GM18508 (cell line): ENCODE measurements at regions not wholly inside any gene's neighbourhood (a gene's known extent, or its start where the extent isn't known, plus 50 kb on each side); places are given as distances from the start of the nearest gene placed in this dataset.
"Not testable (repeated sequence)": the region's sequence is repeated elsewhere in the genome, so short reads cannot be mapped to it uniquely, and the experiment has no call there.

Source experiments
- ATAC-seq: cut with Tn5 transposase; IDR thresholded peaks from one replicate; pipeline ENCODE4 v1.9.1; 2021; ENCODE audit warnings: moderate number of reproducible peaks; ENCODE audit not compliant: insufficient read depth, unreplicated experiment

- ATAC-seq: no peak
Observed at GRCh38 chr3:176896165-176896564, 301.1 kb downstream of the TBL1XR1 start.

DNA sequence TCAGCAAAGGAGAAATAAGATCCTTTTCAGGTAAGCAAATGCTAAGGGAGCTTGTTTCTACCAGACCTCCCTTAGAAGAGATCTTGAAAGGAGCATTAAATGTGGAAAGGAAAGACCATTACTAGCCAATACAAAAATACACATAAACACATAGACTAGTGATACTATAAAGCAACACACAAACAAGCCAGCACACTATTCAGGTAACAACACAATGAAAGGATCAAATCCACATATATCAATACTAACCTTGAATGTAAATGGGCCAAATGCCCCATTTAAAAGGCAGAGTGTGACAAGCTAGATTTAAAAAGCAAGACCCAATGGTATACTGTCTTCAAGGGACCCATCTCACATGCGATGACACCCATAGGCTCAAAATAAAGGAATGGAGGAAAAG, 317.6 kb downstream of the TBL1XR1 start:
- no peak for ATAC-seq

DNA sequence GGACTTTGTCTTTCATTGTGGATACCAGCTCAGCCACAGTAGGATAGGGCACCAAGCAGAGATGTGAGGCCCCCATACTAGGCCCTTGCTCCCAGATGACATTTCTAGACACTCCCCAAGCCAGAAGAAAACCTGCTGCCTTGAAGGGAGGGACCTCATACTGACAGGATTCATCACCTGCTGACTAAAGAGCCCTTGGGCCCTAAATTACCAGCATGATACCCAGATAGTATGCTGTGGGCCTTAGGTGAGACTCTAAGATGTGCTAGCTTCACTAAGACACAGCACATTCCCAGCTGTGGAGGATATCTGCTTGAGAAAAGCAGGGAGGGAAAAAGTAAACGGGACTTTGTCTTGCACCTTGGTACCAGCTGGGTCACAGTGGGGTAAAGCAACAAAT, 324.0 kb downstream of the TBL1XR1 start:
- ATAC-seq: no peak

GRCh38 chr3:176872771-176873209, 324.5 kb downstream of the TBL1XR1 start:
- peak; percentile 97 for ATAC-seq

DNA sequence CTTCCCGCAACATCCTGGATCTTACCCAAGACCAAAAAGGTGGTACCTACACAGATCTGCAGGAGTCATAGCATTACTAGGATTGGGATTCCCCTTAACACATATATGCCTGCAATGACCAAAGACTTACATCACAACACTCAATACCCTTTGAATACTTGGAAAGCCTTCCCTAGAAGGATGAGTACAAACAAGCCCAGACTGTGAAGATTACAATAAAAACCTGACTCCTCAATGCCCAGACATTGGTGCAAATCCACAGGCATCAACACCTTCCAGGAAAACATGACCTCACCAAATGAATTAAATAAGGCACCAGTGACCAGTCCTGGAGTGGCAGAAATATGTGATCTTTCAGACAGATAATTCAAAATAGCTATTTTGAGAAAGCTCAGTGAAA, 326.8 kb downstream of the TBL1XR1 start:
- no peak for ATAC-seq

DNA sequence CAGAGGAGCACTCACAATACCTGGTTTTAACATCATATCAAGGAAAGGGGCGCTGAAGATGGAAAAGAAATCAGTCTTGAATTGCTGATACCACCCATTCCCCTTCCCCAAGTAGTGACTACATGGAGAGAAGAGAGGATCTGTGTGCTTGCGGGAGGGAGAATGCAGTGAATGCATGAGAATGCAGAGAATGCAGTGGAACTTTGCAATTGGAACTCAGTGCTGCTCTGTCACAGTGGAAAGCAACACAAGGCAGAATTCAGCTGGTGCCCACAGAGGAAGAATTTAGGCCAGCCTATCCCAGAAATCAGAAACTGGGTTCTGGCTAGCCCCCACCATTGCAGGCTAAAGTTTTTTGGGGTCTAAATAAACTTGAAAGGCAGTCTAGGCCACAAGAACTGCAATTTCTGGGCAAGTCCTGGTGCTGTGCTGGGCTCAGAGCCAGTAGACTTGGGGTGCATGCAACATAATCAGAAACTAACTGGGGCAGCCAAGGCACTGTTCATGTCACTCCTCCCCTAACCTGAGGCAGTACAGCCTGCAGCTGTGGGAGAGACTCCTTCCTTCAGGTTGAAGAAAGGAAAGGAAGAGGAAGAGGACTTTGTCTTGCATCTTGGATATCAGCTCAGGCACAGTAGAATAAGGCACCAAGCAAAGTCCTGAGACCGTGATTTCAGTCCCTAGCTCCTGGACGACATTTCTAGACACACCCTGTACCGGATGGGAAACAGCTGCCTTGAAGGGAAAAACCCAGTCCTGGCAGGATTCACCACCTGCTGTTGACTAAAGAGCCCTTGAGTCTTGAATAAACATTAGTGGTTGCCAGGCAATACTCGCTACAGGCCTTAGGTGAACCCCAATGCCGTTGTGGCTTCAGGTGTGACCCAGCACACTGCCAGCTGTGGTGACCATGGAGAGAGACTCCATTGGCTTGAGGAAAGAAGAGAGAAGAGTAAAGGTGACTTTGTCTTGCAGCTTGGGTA, 329.3 kb downstream of the TBL1XR1 start:
- no peak for ATAC-seq

GRCh38 chr3:176861137-176861536, 336.1 kb downstream of the TBL1XR1 start:
- ATAC-seq: no peak

- ATAC-seq: no peak
Observed at GRCh38 chr3:176856721-176857120, 340.6 kb downstream of the TBL1XR1 start.

GRCh38 chr3:176855901-176856486, 341.3 kb downstream of the TBL1XR1 start:
- no peak for ATAC-seq

DNA sequence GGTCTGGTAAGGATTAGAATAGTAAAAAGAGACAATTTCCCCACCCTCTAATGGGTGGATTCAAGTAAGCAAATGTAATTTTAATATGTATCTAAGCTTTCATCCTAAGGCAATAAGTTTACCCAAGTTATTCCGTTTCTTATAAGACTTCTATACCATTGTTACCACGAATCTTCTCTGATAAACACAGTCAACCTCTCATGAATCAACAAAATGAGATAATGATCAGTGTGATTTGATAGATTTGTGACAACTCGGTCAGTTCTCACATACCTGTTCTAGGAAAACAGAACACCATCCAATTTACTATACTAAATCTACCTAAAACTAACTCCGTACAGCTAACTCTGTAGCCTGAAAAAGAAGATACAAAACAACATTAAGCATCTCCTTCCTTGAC, 342.1 kb downstream of the TBL1XR1 start:
- no peak for ATAC-seq

GRCh38 chr3:176850498-176850897, 346.8 kb downstream of the TBL1XR1 start:
- no peak for ATAC-seq

DNA sequence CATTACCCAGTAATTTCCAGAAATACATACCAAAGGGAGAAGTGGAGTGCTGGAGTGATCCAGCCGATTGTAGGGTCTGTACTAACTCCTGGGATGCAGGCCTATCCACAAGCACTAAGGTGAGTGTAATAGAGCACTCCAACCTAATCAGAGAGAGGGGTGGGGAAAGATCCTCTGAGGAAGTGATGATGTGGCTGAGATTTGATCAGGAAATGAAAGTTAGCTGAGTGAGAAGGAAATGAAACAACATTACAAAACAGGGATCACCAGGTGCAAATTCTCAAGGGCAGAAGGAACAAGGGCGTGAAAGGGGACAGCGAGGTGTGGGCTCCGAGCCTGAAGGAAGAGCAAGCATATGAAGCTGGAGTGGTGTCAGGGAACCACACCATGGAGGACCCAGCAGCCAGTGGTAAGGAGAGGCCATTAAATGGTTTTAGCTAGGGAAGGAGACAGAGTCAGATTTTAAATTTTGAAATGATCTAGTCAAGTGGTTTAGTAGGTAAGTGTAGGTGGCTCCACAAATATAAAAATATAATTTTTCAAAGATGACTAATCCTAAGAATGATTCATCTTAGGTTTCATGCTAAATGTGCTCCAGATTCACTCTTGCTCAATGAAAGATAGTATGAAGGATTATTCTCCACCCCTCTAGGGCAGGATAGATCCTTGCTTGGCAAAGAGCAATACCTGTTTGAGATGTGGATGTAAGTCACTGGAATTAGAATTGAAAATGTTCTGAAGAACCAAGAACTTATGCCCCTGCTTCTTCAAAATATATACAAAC, 348.7 kb downstream of the TBL1XR1 start:
- ATAC-seq: no peak

GRCh38 chr3:176842914-176843313, 354.4 kb downstream of the TBL1XR1 start:
- ATAC-seq: no peak

DNA sequence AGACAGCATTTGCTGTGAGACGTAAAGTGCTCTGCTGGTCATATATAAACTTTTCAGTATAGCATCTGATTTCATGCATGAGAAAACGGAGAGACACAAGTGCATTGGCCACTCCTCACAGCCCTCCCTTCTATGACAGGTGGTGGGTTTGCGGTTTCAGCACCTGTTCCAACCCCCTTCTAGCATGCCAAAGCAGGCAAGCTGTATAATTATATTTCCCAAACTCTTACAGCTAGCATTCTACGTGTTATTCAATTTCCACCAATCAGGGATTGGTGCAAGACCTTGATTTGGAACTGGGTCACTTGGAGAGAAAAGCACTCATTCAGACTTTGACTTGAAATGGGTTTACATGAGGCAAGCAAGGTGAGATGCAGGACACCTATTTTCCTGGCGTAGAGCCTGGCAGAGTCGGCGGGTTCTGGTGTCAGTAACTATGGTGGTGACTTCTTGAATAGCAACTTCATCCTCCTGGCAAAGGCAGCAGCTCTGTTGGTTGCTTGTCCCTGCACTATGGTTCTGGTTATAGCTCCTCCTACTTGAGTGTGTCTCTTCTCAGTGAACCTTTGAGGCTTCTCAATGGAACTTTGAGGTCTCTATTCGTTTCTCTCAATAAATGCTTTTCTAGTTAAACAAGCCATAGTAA, 356.5 kb downstream of the TBL1XR1 start:
- no peak for ATAC-seq

- no peak for ATAC-seq
Observed at GRCh38 chr3:176839901-176840300, 357.4 kb downstream of the TBL1XR1 start.

DNA sequence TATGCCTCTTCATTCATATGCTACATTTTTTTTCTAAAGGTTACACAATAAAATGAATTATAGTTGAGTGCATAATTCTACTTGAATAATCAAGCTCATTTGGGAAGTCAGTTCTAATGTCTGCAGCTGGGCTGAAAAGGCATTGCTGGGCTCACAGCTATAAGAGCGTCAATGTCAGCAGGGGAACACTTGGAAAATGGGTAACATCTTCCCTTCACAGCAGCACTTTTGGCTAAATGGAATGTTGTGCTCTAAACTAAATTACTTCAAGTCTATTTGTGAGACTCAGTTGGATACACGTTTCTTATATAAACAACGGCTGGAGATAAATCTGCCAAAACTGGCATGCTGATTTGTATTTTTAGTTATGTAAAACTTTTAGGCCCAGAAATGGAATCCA, 357.8 kb downstream of the TBL1XR1 start:
- no peak for ATAC-seq

DNA sequence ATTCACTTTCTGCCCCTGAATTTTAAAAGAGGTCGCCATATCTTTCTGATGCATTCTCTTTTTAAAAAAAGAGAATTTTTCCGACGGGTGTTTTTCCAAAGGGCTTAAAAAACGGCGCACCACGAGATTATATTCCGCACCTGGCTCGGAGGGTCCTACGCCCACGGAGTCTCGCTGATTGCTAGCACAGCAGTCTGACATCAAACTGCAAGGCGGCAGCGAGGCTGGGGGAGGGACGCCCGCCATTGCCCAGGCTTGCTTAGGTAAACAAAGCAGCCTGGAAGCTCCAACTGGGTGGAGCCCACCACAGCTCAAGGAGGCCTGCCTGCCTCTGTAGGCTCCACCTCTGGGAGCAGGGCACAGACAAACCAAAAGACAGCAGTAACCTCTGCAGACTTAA, 370.0 kb downstream of the TBL1XR1 start:
- not testable (repeated sequence) for ATAC-seq

DNA sequence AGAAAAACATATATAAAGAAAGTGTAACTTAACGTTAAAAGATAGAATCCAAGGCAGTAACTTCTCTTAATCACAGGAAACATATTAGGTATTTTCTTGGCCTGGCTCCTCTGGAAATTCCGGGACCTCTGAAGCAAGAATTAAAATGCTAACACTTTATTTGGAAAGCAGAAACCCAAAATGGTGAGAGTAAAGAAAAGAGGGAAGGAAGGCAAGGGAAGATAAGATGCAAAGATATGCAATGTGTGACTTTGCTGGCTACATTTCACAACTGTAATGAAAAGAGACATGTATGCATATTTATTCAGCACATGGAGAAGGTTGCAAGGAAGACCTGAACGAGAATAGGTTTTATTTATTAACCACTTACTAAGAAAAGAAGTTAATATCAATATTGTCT, 372.5 kb downstream of the TBL1XR1 start:
- ATAC-seq: no peak

DNA sequence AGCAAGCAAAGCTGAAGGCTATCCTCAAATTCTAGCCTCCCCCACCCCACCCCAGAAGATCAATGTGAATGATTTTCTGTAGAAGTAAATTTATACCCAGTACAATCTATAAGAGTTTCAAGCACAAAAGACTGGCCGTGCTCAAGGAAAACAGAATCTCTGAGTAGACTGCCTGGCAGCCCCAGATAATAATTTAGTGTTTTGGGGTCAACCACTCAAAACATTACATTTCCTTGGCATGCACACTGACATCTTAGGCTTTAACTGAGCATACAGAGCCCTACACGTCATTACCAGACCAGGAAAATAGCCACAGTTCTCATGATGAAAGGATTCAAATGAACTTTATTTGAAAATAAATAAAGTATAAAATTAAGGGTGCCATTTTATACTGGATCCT, 376.5 kb downstream of the TBL1XR1 start:
- no peak for ATAC-seq

DNA sequence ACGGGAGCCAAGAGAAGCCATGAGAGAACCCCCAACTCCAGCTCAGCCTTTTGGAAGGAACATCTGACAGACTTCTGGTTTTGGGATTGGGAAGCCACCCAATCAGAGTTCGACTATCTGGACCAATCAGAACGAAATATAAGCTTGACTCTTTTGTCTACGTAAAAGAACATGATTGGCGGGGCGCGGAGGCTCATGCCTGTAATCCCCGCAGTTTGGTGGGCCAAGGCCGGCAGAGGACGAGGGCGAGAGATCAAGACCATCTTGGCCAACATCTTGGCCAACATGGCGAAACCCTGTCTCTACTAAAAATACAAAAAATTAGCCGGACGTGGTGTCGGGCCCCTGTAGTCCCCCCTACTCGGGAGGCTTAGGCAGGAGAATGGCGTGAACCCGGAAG, 380.3 kb downstream of the TBL1XR1 start:
- no peak for ATAC-seq
